Fibroblast of gingiva (primary cell): ENCODE measurements at regions not wholly inside any gene's neighbourhood (a gene's known extent, or its start where the extent isn't known, plus 50 kb on each side); places are given as distances from the start of the nearest gene placed in this dataset.
"Not testable (repeated sequence)": the region's sequence is repeated elsewhere in the genome, so short reads cannot be mapped to it uniquely, and the experiment has no call there.

ENCODE experiments used
- DNase-seq: peaks from one replicate; pipeline ENCODE4 v3.0.0-alpha.2; 2011; ENCODE audit warnings: low read depth

- no peak for DNase-seq
Measured at GRCh38 chr14:83908419-83908818, 1621.5 kb upstream of the FLRT2 start.

DNA sequence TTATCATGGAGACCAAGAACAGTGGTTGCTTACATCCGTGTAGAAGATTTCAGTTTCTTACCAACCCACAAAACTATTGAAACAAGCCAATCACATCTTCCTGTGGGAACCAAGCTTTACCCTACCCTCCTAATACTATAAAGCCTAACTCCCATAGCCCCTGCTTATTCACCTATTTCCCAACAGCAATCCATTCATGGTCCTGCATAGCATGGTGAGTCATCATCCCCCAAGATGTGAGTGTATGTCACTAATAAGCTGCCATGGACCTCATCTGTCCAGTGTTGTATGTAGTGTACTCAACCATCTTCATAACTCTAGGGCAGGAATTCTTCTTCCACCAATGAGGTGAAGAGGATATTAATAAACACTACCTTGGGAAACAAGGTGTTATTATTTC, 1620.4 kb upstream of the FLRT2 start:
- DNase-seq: no peak

DNA sequence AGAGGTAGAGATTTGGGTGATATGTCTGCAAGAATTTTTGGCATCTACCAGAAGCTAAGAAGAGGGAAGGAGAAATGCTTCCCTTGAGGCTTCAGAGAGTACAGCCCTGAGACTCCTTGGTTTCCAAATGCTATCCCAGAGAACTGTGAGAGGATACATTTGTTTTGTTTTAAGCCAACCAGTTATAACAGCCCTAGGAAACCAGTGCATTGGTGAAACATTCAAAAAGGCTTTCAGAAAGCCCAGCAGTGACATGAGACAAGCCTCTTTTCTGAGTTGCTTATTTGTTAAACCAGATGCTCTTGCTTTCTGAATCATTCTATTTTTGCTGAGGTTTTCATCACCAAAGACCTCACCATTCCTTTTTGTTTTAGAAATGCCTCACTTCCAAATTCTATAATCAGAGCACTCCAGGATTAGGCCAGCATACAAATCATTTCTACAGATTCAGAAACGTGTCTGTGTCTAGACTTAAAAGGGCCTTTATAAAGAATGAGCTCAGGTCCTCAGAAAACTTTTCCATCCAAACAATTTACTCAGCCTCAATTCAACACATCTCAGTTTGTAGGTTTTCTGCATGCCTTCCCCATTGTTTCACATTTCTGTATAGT, 1617.8 kb upstream of the FLRT2 start:
- DNase-seq: no peak

- no peak for DNase-seq
Measured at GRCh38 chr14:83913476-83913875, 1616.5 kb upstream of the FLRT2 start.

DNA sequence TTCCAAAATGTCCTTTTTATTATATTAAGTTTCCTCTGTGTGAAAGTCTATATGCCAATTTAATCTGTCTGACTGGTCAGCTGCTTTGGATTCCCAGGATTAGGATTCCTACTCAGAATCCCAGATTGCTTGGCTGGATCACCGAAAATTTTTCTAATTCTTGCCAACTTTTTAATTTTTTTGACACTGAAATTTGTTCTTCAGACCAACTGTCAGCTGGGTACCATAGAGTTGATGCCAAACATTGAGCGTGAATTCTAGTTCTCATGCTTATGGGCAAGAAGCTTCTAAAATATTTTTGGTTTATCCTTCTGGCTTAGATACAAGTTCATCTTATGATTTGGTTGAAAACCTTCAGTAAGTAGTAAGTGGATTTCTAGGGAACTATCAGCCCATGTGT, 1611.4 kb upstream of the FLRT2 start:
- DNase-seq: no peak

DNA sequence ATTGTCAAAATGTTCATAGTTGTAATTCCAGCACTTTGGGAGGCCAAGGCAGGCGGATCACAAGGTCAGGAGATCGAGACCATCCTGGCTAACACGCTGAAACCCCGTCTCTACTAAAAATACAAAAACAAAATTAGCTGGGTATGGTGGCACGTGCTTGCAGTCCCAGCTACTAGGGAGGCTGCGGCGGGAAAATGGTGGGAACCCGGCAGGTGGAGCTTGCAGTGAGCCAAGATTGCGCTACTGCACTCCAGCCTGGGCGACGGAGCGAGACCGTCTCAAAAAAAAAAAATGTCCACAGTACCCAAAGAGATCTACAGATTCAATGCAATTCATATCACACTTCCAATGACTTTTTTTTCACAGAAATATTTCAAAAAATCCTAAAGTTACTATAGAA, 1610.3 kb upstream of the FLRT2 start:
- DNase-seq: not testable (repeated sequence)

GRCh38 chr14:83923842-83924241, 1606.1 kb upstream of the FLRT2 start:
- DNase-seq: no peak

- no peak for DNase-seq
Measured at GRCh38 chr14:83924259-83924658, 1605.7 kb upstream of the FLRT2 start.

GRCh38 chr14:83940253-83940652, 1589.7 kb upstream of the FLRT2 start:
- DNase-seq: no peak

GRCh38 chr14:83958359-83958758, 1571.6 kb upstream of the FLRT2 start:
- no peak for DNase-seq

- no peak for DNase-seq
Measured at GRCh38 chr14:83960832-83961512, 1569.0 kb upstream of the FLRT2 start.

DNA sequence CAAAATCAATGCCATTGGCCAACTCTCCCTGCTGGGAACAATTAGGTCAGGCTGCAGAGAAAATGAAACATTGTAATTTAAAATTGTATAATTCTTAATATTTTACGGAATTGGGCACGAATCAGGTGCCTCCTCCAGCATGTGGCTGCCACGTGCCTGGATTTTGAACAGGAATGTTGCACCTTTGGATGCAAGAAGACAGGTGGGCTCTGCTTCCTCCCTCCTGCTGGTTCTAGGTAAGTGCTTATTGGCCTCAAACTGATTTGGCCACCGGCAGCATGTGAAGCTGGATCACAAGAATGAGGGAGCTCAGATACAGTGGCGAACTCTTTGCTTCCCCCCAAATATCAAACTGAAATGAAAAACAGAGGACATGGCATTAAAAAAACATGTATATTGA, 1559.9 kb upstream of the FLRT2 start:
- DNase-seq: no peak

- DNase-seq: no peak
Measured at GRCh38 chr14:83972631-83973030, 1557.3 kb upstream of the FLRT2 start.

- DNase-seq: no peak
Measured at GRCh38 chr14:83974647-83975163, 1555.2 kb upstream of the FLRT2 start.

GRCh38 chr14:83975435-83975834, 1554.5 kb upstream of the FLRT2 start:
- peak; percentile 54 for DNase-seq

DNA sequence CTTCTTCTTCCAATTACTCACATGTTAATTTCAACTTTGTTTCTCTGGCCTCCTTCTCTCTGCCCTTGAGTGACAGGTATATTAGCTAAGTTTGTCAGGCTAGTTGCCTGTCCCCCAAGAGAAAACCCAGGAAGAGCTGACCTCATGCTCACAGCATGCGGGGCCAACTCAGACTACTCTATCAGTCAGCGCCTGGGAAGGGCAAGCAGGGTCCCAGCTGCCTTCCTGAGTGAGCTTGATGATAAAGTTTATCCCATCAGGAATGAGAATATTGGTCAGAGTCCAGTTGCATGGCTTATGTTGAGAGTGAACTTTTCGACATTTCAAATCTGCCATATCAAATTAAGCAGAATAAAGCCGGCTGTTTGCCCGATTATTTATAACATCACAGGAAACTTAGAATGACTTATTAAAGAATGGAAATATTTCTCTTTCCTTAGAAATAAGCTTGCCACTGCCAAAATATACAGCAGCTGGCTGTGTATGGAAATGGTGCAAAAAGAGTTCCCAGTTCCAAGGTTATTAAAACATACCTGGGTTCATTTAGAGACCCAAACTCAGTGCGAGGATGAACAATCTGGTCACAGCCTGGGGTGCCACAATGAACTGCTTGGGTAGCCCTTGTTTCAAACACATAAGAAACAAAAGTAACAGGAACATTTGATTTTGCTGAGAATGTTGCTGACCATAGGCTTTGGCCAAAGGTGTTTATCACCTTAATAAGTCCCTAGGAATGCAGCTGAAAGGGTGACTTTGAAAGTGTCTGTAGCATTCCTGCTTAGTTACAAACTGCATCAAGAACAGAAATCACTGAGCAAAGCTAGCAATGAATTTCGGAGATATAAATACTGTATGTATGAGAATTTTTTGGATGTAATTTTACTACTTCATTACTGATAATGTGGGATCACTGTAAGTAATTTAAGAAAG, 1553.8 kb upstream of the FLRT2 start:
- peak; percentile 36 for DNase-seq

- DNase-seq: no peak
Measured at GRCh38 chr14:83977583-83977982, 1552.4 kb upstream of the FLRT2 start.

DNA sequence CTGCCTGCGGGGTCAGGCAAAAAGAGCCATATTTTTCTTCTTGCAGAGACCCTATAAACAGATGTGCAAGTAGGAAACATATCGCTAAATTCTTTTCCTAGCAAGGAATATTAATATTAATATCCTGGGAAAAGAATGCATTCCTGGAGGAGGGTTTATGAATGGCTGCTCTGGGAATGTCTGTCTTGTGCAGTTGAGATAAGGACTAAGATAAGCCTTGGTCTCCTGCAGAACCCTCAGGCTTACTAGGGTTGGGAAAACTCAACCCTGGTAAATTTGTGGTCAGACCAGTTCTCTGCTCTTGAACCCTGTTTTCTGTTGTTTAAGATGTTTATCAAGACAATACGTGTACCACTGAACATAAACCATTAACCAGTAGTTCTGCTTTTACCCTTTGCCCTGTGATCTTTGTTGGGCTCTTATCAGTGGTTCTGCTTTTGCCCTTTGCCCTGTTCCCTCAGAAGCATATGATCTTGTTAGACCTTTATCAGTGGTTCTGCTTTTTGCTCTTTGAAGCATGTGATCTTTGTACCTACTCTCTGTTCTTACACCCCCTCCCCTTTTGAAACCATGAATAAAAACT, 1548.2 kb upstream of the FLRT2 start:
- DNase-seq: not testable (repeated sequence)

- DNase-seq: peak; percentile 14
Measured at GRCh38 chr14:83988275-83988674, 1541.7 kb upstream of the FLRT2 start.

DNA sequence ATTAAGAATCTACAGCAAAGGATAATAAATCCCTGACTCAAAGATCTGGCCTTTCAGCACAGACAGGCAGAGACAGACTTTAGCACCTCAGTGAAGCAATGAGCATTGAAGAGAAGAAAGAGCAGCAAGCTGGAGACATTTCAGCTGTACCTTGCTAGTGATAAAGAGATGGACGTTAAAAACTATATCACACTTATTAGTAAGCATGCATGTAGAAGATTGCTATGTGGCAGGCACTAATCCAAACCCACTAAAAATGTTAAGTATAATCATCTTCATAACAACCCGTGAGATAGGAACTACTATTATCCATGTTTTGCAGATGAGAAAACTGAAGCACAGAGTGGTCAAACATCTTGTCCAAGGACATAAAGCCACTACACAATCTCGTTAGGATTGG, 1538.3 kb upstream of the FLRT2 start:
- DNase-seq: no peak

- peak; percentile 1 for DNase-seq
Measured at GRCh38 chr14:83992857-83993256, 1537.1 kb upstream of the FLRT2 start.

DNA sequence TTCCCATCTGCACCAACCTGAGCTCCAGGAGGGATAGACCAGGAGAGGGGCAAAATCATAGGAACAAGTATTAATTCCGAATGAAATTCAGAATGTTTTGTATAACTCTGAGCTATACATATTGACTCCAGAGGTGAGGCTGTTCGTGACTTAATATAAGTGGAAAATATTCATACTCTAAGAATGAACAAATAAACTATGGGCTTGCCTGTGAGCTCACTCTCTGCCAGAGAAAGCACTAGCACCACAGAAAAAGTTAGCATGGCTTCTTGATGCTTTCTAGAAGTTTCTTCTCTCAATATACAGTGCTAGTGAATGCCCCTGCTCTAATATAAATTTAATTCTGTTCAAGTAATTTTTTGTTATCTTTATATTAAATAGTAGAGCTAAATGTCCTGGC, 1536.4 kb upstream of the FLRT2 start:
- no peak for DNase-seq
